HG03060 (cell line): ENCODE measurements at regions not wholly inside any gene's neighbourhood (a gene's known extent, or its start where the extent isn't known, plus 50 kb on each side); places are given as distances from the start of the nearest gene placed in this dataset.
"Not testable (repeated sequence)": the region's sequence is repeated elsewhere in the genome, so short reads cannot be mapped to it uniquely, and the experiment has no call there.

ENCODE experiments used
- ATAC-seq: cut with Tn5 transposase; IDR thresholded peaks from one replicate; pipeline ENCODE4 v1.9.1; 2021; ENCODE audit warnings: low read depth, moderate number of reproducible peaks; ENCODE audit not compliant: unreplicated experiment

DNA sequence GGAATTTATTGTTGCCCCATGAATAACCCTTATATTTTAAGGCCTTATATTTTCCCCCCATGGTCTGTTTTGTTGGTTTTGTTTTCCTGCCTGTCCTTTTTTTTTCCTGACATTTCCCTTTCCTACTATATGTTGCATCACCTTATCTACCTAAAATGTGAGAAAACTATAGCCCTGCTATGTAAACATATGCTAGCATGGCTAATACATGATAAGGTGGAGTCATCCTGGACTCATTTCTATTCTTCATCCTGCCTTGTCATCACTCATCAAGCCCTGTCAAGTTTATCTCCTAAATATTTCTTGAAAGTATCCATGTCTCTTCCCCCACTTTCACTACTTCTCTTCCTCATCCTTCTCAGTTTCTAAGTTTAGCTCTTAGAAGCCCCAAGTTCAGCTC is 2168.8 kb upstream of the RAG2 start:
- no peak for ATAC-seq

DNA sequence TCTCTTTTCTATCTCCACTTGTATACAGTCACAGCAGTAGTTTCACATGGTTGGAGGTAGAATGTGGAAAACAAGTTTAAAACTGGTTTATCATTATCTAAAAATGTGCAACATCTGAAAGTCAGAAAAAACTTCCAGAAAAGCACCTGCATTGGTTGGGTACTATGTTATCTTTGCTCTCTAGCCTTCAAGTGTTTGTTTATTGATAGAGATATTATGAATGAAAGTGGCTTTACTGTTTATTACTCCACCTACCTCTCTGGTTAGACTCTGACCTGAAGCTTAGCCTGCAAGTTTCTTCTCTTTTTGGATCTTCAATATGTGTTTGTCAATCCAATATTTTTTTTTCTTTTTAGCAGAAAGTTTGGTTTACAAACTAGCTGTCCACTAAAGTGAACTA is 2161.4 kb upstream of the RAG2 start:
- ATAC-seq, result no peak

DNA sequence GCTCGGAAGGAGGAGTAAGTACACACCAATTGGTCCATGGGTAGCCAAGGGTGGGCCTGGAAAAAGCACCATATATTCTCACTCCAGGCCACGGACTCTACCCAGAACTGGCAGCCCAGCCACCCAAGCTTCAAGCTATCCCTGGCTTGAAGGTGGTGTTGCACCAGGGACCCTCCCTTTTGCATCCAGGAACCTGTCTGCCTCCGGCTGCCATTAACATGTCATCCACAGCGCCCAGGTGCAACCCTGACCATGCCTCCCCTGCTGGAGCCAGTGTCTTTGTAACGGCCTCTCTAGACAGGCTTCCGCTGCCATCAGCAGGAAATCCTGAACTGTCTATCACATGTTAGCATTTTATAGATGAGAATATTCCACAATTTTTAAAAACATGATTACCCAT is 2158.5 kb upstream of the RAG2 start:
- ATAC-seq, result no peak

DNA sequence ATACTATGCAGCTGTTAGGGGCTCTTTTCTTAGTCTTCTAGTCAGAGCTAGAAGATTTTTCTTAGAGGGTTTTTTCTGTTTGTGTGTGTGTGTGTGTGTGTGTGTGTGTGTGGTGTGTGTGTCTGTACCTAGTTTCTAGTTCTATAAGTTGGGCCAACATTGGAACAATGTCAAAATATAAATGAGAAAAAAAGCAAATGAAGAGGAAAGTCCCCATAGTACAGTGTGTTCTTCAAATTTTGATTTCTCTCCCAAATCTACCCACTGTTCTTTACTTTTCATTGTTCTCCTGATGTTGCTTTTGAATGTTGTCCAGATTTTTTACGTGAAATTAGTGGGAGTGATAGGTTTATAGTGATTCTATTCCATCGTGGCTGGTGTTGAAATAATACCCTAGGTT is 2153.4 kb upstream of the RAG2 start:
- ATAC-seq, result no peak

DNA sequence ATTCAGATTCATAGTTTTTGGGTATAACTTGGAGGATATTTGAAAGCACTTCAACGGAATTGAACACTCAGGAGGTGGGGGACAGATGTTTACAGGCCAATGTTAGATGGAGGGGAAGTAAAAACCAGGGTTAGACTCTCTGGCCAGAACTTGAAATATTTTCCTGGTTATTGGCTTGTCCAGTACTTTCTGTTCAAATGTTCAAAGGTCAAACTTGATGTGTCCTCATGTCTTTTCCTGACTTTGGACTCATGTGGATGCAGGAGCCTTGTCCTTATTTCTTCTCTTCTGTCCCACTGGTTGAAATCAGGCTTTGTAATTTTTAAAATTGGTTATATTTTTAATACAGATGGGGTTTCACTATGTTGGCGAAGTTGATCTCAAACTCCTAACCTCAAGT is 2148.5 kb upstream of the RAG2 start:
- not testable (repeated sequence) for ATAC-seq

DNA sequence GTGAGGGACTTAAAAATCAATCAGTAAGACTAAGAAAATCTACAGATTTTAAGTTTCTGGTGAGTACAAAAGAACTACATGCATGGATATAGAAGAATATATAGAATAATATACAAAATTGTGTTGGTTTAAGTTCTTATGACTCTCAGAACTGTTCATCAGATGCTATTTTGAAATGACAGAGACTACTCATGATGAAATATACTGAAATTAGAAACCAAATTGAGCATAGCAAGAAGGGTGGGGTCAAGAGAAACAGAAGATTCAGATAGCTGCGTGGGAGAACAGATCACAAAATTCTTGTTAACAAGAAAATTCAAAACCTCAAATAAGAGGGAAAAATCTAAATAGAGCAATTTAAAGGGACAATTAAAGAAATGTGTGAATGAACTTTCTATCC is 2125.3 kb upstream of the RAG2 start:
- ATAC-seq, result no peak

DNA sequence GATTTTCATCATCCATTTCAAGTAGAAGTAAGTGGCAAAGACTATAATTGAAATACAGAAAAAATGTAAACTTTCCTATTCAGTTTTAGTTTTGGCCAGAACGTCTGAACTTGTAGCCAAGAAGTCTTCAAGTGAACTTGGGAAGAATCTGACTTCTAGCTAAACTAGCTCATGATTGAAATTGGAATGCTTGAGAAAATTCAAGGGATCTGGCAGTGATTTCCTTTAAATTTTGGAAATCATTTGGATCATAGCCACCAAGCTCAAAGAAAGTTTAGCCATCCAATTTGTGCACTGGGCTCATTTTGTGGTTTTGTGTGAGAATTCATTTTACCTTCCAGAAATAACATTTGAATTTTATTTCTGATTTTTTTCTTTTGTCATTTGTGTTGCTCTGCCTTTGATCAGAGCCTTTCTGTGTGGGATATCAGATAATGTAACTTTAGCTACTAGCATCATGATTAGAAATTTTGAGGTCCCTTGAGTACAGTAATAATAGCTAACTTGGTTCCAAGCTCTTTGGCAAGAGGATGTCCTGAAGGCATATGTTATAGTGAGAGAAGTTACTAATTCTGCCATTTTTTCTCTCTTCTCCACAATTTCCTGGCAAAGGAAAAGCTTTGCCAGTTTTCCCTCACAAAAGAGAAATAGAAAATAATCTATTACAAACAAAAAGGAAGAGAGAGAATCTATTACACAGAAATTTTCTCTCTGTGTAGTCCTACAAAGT is 2123.7 kb upstream of the RAG2 start:
- no peak for ATAC-seq

DNA sequence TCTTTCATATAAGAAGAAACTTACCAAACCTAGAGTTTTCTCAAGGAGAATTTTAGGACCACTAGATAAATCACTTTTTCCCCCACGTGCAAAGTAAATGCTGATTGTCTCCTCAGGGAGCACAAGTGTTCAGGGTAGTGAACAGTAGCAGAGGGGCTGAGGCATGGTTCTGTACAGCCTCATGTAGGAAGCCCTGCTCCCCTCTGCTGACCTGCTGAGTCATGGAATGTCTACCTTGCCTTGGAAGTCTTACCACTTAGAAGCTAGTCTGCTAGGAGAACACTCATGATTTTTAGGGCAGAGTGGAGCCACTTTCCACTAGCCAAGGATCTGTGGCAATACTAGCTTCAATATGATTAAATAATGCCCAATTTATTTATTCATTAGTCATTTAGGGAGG is 2120.6 kb upstream of the RAG2 start:
- ATAC-seq, result no peak

DNA sequence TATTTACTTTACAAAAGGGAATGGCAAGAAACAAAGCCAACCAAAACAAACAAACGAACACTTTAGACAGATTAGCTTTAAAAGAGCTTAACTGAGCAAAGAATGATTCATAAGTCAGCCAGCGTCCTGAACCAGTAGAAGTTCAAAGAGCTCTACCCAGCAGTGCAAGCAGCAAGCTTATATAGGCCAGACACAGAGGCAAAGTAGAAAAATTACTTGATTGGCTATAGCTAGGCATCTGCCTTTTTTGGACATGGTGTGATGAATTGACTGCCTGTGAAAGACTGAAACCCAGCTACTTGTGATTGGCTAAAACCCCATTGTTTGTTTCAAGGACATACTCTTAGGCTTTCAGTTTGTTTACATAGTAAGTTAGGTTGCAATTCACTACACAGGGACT is 2120.0 kb upstream of the RAG2 start:
- ATAC-seq, result no peak

DNA sequence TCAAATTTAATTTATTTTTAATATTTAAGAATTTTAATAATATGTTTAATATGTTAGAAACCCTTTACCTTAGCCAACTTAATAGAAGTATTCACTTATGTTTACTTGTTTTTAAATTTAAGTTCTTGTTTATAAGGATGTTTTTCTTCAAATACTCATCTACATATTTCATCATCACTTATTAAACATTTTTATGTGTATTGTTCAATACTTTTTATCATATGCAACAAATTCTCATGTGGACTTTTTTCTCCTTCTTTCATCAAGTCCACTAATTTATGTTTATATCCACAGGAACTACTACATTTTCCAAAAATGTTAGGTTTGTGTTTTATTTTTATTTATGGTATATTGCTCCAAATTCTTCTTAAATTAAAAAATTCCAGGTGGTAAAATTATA is 2113.1 kb upstream of the RAG2 start:
- no peak for ATAC-seq

DNA sequence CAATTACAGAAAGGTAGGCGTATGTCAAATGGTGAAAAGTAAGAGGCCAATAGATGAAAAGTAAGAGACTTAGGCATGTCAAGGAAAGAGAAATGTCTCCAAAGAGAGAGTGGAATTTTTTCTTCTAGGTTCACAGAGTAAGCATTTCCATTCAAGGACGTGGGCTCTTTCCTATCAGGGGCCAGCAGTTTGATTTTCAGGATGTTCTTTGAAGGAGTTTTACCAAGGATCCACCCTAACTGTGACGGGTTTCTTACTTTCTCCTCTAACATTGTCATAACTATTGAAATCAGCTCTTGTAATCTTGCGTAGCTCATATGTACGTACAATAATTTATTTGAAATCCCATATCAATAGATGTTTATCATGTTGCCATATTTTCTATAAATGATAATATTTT is 2112.2 kb upstream of the RAG2 start:
- no peak for ATAC-seq

DNA sequence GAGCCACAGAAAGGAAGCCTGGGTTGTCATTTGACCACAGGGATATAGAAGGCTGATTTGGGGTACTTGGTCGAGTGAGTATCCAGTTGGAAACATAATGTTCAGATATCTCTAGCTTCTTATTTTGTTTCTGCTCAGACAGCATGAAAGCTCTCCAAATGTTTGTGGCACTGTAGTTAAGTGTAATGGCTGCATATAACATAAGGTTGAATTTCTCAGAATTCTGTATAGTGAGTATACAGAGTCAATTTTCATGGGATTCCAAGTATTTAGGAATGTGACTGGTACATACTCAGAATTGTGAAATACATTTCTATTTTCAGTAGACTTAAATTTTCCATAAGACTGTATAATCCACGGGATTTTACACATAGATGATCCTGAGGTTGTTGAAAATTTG is 2102.1 kb upstream of the RAG2 start:
- no peak for ATAC-seq

DNA sequence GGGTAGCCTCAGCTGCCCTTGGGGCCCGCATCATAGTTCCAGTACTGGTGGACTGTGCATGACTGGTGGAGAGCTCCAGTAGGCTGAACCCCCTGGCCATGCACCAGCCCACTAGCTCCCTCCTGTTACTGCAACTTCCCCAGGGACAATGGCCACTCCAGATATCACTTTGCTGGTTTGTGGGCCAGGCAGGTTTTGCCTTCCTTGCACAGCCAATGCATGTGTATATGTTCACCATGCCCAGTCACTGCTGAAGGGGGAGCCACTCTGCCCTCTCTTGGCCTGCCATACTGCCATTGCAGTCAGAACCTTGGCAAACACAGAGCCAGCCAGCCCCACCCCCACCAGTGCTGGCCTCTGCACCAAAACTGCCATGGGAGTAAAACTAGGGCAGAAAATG is 2095.3 kb upstream of the RAG2 start:
- no peak for ATAC-seq

DNA sequence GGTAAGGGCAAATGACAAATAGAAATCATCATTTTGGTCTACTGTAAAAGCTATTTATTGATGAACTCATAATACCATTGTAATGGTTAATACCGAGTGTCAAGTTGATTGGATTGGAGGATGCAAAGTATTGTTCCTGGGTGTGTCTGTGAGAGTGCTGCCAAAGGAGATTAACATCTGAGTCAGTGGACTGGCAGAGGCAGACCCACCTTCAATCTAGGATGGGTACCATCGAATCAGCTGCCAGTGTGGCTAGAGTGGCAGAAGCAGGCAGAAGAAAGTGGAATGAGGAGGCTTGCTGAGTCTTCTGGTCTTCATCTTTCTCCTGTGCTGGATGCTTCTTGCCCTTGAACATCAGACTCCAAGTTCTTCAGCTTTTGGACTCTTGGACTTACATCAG is 2092.2 kb upstream of the RAG2 start:
- not testable (repeated sequence) for ATAC-seq

DNA sequence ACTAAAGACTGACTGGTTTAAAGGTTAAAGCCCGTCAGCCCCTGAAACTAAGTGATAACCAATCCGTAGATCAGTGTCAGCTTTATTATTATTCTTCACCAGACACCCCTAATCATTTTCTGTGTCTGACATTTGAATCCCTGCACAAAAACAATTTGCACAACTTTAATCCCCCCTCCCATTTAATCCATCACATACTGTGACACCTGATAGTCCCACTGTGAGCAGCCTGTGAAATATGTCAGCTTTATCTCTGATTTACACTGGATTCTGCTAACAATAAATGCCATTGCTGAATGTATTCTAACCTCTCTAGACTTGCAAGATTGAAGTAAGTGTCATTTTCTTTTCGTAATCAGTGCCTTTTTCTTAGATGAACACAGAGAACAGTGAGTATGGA is 2089.0 kb upstream of the RAG2 start:
- ATAC-seq, result no peak

DNA sequence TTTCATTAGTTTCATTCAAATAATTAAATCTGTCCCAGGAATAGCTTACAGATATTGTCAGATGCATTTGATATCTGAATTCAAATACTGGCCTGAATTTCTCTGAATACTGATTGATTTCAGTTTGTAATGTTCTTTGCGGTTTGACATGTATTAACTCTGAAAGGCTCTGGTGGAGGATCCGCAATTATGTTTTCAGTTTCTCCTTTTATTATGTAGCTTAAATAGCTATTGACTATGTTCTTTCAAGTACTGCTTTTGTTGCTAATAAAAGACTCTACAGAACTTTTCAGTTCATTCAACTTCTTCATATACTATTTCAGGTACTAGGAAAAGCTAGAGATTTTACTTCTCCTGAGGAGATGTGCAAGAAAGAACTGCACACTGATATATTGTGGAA is 2085.4 kb upstream of the RAG2 start:
- ATAC-seq, result no peak

DNA sequence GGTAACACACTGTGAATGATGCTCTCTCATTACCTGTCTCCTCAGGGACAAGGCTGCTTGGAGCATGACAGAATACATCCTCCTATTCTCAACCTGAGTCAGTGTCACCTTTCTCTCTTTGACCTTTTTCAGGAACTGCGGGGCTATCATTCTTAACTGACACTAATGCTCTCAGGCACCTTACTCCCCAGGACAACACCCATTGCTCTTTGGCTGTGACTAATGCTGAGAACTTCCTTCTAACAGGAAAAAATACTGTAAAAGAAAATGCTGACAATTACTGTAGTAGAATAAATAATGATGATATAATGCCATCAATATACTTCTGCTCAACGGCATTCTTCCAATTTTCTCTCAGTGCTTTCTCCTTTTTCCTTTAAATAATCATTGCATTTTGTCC is 2082.7 kb upstream of the RAG2 start:
- ATAC-seq, result no peak

DNA sequence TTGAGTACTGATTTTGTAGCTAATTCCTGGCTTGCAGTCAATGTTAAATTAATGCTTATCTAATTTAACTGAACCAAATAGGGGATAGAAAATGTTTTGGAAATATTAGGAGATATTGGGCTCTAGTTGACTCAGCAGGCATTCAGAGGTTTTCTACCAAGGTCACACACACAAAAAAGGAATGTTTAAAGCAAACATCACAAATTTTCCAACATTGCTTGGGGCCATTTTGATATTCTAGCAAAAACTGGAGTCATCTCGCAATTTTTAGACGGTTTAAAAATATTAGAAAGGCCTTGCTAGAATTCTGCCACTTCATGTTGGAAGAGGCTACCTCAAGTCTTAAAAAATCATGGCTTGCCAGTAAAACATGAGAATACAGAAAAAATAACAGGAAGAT is 2082.1 kb upstream of the RAG2 start:
- no peak for ATAC-seq

DNA sequence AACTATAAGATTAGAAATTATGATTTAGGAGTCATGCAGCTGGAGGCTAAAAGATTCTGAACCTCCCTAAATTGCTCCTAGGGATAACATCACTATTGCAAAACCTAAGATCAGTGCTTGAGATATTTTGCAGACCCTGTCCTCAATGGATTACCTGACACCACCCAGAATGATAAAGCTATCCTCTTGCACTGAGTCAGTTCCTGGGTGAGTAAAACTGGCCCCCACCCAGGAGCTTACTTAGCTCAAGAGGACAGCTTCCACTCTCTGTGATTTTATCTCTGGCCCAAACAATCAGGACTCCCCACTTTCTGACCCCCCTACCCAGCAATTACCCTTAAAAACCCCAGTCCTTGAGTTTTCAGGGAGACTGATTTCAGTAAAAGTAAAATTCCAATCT is 2074.4 kb upstream of the RAG2 start:
- ATAC-seq, result no peak

DNA sequence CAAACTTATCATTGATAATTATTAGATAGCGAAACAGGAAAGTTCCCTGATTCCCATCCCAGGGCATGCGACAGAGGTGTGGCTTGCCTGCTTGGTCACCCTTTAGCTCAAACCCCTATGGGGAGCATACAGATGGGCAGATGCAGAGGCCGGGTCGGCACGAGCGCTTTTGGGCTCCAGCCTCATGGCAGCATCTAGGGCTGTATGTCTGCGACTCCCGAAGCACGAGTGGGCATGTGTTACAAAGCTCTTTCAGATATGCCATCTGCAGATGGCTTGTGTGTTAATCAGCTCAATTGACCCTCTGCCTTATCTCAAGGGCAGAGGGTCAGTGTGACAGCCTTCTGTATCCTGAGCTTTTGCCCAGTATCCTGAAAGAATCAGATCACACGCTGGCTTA is 2069.3 kb upstream of the RAG2 start:
- ATAC-seq, result no peak

DNA sequence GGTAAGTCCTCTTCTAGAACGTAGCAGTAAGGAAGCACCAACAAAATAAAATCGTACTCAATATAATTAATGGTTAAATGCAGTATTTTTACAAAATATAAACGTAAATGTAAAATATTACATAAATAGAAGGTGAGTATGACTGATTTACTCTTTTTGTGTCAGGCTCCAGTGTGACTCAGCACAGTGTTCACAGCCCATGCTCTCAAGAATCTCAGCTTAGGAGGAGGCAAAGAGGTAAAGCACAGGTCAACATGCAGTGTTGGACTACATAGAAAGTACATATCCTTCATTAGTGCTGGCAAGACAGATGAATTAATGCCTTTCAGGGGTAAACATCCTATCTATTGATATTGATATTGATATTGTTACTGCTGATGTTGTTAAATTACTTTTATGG is 2050.6 kb upstream of the RAG2 start:
- ATAC-seq, result no peak

DNA sequence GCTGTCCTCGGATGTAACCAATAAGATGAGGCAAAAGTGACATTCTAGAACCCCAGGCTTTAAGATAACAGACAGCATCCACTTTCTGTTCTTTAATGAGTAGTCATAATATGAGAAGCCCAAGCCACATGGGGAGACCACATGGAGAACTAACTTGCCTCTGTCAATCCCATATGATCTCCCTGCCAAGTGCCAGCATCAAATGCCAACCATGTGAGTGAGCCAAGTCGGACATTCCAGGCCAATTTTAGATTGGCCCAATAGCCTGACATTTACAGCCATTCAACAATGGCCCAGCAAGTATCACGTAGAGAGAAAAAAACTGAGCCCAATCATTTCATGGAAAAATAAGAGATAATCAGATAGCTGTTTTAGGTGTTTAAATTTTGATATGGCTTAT is 2048.3 kb upstream of the RAG2 start:
- ATAC-seq, result no peak

DNA sequence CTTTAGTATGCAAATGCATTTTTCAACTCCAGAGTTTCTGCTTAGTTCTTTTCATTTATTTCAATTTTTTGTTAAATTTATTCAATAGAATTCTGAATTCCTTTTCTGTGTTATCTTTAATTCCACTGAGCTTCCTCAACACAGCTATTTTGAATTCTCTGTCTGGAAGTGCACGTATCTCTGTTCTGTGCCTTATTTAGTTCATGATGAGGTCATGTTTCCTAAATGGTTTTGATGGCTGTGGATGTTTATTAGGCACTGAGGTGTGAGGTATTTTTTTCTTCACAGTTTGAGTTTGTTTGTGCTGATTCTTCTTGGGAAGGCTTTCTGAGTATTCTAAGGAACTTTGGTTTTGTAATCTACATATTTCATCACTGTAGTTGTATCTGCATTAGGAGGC is 2042.8 kb upstream of the RAG2 start:
- ATAC-seq, result no peak
